Lung (tissue), 11 donors: ENCODE measurements at regions not wholly inside any gene's neighbourhood (a gene's known extent, or its start where the extent isn't known, plus 50 kb on each side); places are given as distances from the start of the nearest gene placed in this dataset.

Experiments used
- ATAC-seq: fragments of 200-7000 bp; cut with Tn5 transposase; one replicate; pipeline ENCODE4 v1.9.1; 2020; ENCODE audit warnings: moderate number of reproducible peaks; ENCODE audit not compliant: insufficient read depth, low FRiP score
- DNase-seq, 3 donors: peaks; one replicate each; pipeline ENCODE4 v3.0.0-alpha.2; 2013 to 2017
- H3K27ac ChIP-seq, 2 donors: one replicate each; pipeline ENCODE4 v1.5.1; 2013; ENCODE audit warnings: mild to moderate bottlenecking in 2 of 2, moderate library complexity in 2 of 2, control low read depth in 1 of 2, inconsistent platforms in 1 of 2, low read depth in 1 of 2, low read length in 1 of 2
- H3K27me3 ChIP-seq, 3 donors: one replicate each; pipeline ENCODE4 v1.5.1; 2013; ENCODE audit warnings: low read length in 2 of 3; ENCODE audit not compliant: control insufficient read depth in 3 of 3, insufficient read depth in 3 of 3
- H3K36me3 ChIP-seq, 4 donors: one replicate each; pipeline ENCODE4 v1.5.1; 2013; ENCODE audit warnings: low read length in 4 of 4, mild to moderate bottlenecking in 1 of 4, moderate library complexity in 1 of 4; ENCODE audit not compliant: control insufficient read depth in 4 of 4, insufficient read depth in 4 of 4
- H3K4me1 ChIP-seq, 5 donors: one replicate each; pipeline ENCODE4 v1.5.1; 2013; ENCODE audit warnings: low read length in 5 of 5, mild to moderate bottlenecking in 2 of 5, moderate library complexity in 1 of 5; ENCODE audit not compliant: control insufficient read depth in 5 of 5, insufficient read depth in 5 of 5
- H3K4me3 ChIP-seq: one replicate; pipeline ENCODE4 v1.5.1; 2013; ENCODE audit warnings: mild to moderate bottlenecking, control low read depth, moderate library complexity
- H3K9ac ChIP-seq, 2 donors: one replicate each; pipeline ENCODE4 v1.5.1; 2013; ENCODE audit warnings: low read length in 2 of 2, control low read depth in 1 of 2; ENCODE audit not compliant: insufficient read depth in 1 of 2
- H3K9me3 ChIP-seq, 4 donors: one replicate each; pipeline ENCODE4 v1.5.1; 2013; ENCODE audit warnings: low read length in 3 of 4, mild to moderate bottlenecking in 1 of 4, moderate library complexity in 1 of 4; ENCODE audit not compliant: control insufficient read depth in 4 of 4, insufficient read depth in 3 of 4
- CTCF ChIP-seq: IDR thresholded peaks from 2 replicates; pipeline ENCODE4 v1.5.1; 2012; ENCODE audit warnings: mild to moderate bottlenecking; ENCODE audit errors: control extremely low read depth, extremely low read depth
- WGBS, 2 donors: extraction: QIAGEN DNeasy Blood & Tissue Kit; methylation state at CpG; one replicate each; pipeline ENCODE4 v1.1.7; 2013; 5-methylcytosine and 5-hydroxymethylcytosine counted together
- donor health status: control.
- donor health status: control.
- donor health status: Bipolar disorder and iron deficiency.
- donor health status: healthy.
- donor health status: DM: yes; HTN: yes; CAD: no.

GRCh38 chr14:41303506-41303905, 303.2 kb upstream of the LRFN5 start:
- no peaks in the 10 kb centered on the region for H3K27me3 ChIP-seq
- no peak overlapping the region for H3K27ac ChIP-seq
- no peaks in the 10 kb centered on the region for H3K9me3 ChIP-seq
- H3K36me3 ChIP-seq = no peaks in the 10 kb centered on the region
- H3K4me3 ChIP-seq = no peak overlapping the region
- 72 to 74% methylated on average over 3 of the region's 3 CpGs for WGBS, 2 donors
- TF ChIP-seq CTCF = no peak
- no peak overlapping the region for H3K9ac ChIP-seq
- ATAC-seq (no peak), DNase-seq (no peak)
- H3K4me1 ChIP-seq = no peaks in the 10 kb centered on the region

- Histone ChIP-seq H3K4me3 (no peak overlapping the region), H3K4me1 (no peaks in the 10 kb centered on the region), H3K9me3 (no peaks in the 10 kb centered on the region), H3K27me3 (no peaks in the 10 kb centered on the region), H3K27ac (no peak overlapping the region), H3K9ac (no peak overlapping the region), H3K36me3 (no peaks in the 10 kb centered on the region)
- TF ChIP-seq CTCF = no peak
- ATAC-seq (no peak), DNase-seq (no peak)
- WGBS, 2 donors = 88% methylated on average over 3 of the region's 3 CpGs
These were observed 303.9 kb upstream of the LRFN5 start for GRCh38 chr14:41302776-41303175.

- H3K27ac ChIP-seq = no peak overlapping the region
- no peaks in the 10 kb centered on the region for H3K36me3 ChIP-seq
- TF ChIP-seq CTCF = no peak
- H3K27me3 ChIP-seq = no peaks in the 10 kb centered on the region
- WGBS, 2 donors = 80 to 86% methylated on average over 4 of the region's 4 CpGs
- no peak overlapping the region for H3K9ac ChIP-seq
- no peaks in the 10 kb centered on the region for H3K9me3 ChIP-seq
- H3K4me3 ChIP-seq = no peak overlapping the region
- no peak for ATAC-seq
- no peak for DNase-seq
- H3K4me1 ChIP-seq = no peaks in the 10 kb centered on the region
These were observed 306.8 kb upstream of the LRFN5 start for GRCh38 chr14:41299924-41300323.

- 80% methylated on average over 2 of the region's 2 CpGs for WGBS, 2 donors
- Histone ChIP-seq H3K4me3 (no peak overlapping the region), H3K36me3 (no peaks in the 10 kb centered on the region), H3K27me3 (no peaks in the 10 kb centered on the region), H3K4me1 (no peaks in the 10 kb centered on the region), H3K9ac (no peak overlapping the region), H3K9me3 (peaks cover 0 to 2% (median 0%) of the 10 kb centered on the region in 4 donors), H3K27ac (no peak overlapping the region)
- DNase-seq = no peak
- no peak for TF ChIP-seq CTCF
- ATAC-seq = no peak
These were observed 308.4 kb upstream of the LRFN5 start for GRCh38 chr14:41298328-41298690.
